ENCODE measurements at regions not wholly inside any gene's neighbourhood (a gene's known extent, or its start where the extent isn't known, plus 50 kb on each side); places are given as distances from the start of the nearest gene placed in this dataset.
"Not testable (repeated sequence)": the region's sequence is repeated elsewhere in the genome, so short reads cannot be mapped to it uniquely, and the experiment has no call there.

- no peak for TF ChIP-seq CTCF (conservative IDR thresholded peaks at IDR 0.05; ENCODE audit: low read length)
- no peak for TF ChIP-seq EZH2phosphoT487 (IDR thresholded peaks at IDR 0.05; ENCODE audit: borderline replicate concordance, low read depth, low read length)
- intact Hi-C loops (cut with micrococcal nuclease; ENCODE audit: unreplicated experiment), result no loop called here
- no peak for DNase-seq (ENCODE audit: low spot score)
These were observed 365.6 kb upstream of the DPPA4 start for GRCh38 chr3:109702976-109703375.

GRCh38 chr3:109705133-109705532 lies 367.8 kb upstream of the DPPA4 start:
- POLR2A ChIA-PET; H3K4me1 ChIP-seq (ENCODE audit: insufficient read depth, low read length, poor library complexity, severe bottlenecking); intact Hi-C loops (cut with micrococcal nuclease; ENCODE audit: unreplicated experiment); H3K27ac ChIP-seq (ENCODE audit: low read depth, low read length, poor library complexity, severe bottlenecking); CTCF ChIA-PET (ENCODE audit: unreplicated experiment); H3K9me2 ChIP-seq (ENCODE audit: insufficient read depth, low read length); BruUV-seq (replicated peaks); H3K4me2 ChIP-seq (ENCODE audit: low read length); H3K9me3 ChIP-seq (ENCODE audit: low read length); H3K79me2 ChIP-seq (ENCODE audit: insufficient read depth, low read depth, low read length); H3K4me3 ChIP-seq (ENCODE audit: low read depth, low read length, poor library complexity, severe bottlenecking); H3K36me3 ChIP-seq (ENCODE audit: insufficient read depth, low read length); DNase-seq (ENCODE audit: low spot score); H2AFZ ChIP-seq (ENCODE audit: low read length); H4K20me1 ChIP-seq (ENCODE audit: insufficient read depth, low read length): not testable (repeated sequence)

More at GRCh38 chr3:109702976-109703375, 365.6 kb upstream of the DPPA4 start:
- no peaks in the 10 kb centered on the region for H3K79me2 ChIP-seq (ENCODE audit: insufficient read depth, low read depth, low read length)
- BruUV-seq (replicated peaks), result no TSS peak
- no peaks in the 10 kb centered on the region for H3K9me2 ChIP-seq (ENCODE audit: insufficient read depth, low read length)
- no peak overlapping the region for H2AFZ ChIP-seq (ENCODE audit: low read length)
- ChIA-PET CTCF (ENCODE audit: unreplicated experiment) (no interaction called here), POLR2A (no interaction called here)
- H3K4me2 ChIP-seq (ENCODE audit: low read length), result no peak overlapping the region
- no peak overlapping the region for H3K4me3 ChIP-seq (ENCODE audit: low read depth, low read length, poor library complexity, severe bottlenecking)
- no peak overlapping the region for H3K27ac ChIP-seq (ENCODE audit: low read depth, low read length, poor library complexity, severe bottlenecking)
- no peaks in the 10 kb centered on the region for H3K9me3 ChIP-seq (ENCODE audit: low read length)
- no peaks in the 10 kb centered on the region for H3K36me3 ChIP-seq (ENCODE audit: insufficient read depth, low read length)
- H3K4me1 ChIP-seq (ENCODE audit: insufficient read depth, low read length, poor library complexity, severe bottlenecking), result no peaks in the 10 kb centered on the region
- no peaks in the 10 kb centered on the region for H4K20me1 ChIP-seq (ENCODE audit: insufficient read depth, low read length)

GRCh38 chr3:109707617-109708016 lies 370.3 kb upstream of the DPPA4 start:
- no peaks in the 10 kb centered on the region for H3K36me3 ChIP-seq (ENCODE audit: insufficient read depth, low read length)
- intact Hi-C loops (cut with micrococcal nuclease; ENCODE audit: unreplicated experiment), result no loop called here

More at GRCh38 chr3:109707617-109708016, 370.3 kb upstream of the DPPA4 start:
- TF ChIP-seq EZH2phosphoT487 (IDR thresholded peaks at IDR 0.05; ENCODE audit: borderline replicate concordance, low read depth, low read length), result no peak
- TF ChIP-seq CTCF (conservative IDR thresholded peaks at IDR 0.05; ENCODE audit: low read length), result no peak
- Histone ChIP-seq H3K4me3 (ENCODE audit: low read depth, low read length, poor library complexity, severe bottlenecking) (no peak overlapping the region), H3K9me3 (ENCODE audit: low read length) (no peaks in the 10 kb centered on the region), H4K20me1 (ENCODE audit: insufficient read depth, low read length) (no peaks in the 10 kb centered on the region), H3K27ac (ENCODE audit: low read depth, low read length, poor library complexity, severe bottlenecking) (no peak overlapping the region), H3K79me2 (ENCODE audit: insufficient read depth, low read depth, low read length) (no peaks in the 10 kb centered on the region), H2AFZ (ENCODE audit: low read length) (no peak overlapping the region), H3K4me1 (ENCODE audit: insufficient read depth, low read length, poor library complexity, severe bottlenecking) (no peaks in the 10 kb centered on the region), H3K9me2 (ENCODE audit: insufficient read depth, low read length) (no peaks in the 10 kb centered on the region), H3K4me2 (ENCODE audit: low read length) (no peak overlapping the region)
- ChIA-PET CTCF (ENCODE audit: unreplicated experiment) (no interaction called here), POLR2A (no interaction called here)
- DNase-seq (ENCODE audit: low spot score), result no peak
- no TSS peak for BruUV-seq (replicated peaks)
